Ascending aorta (tissue), 2 donors: ENCODE measurements at regions not wholly inside any gene's neighbourhood (a gene's known extent, or its start where the extent isn't known, plus 50 kb on each side); places are given as distances from the start of the nearest gene placed in this dataset.

ENCODE experiments used
- DNase-seq, 2 donors: peaks; one replicate each; pipeline ENCODE4 v3.0.0-alpha.2; 2019; ENCODE audit warnings: low spot score in 2 of 2
- H3K27ac ChIP-seq, 2 donors: fragments of 200-600 bp; sonication (generic); one replicate each; pipeline ENCODE4 v1.5.1; 2016 to 2017; ENCODE audit warnings: mild to moderate bottlenecking in 1 of 2
- H3K27me3 ChIP-seq: fragments of 200-600 bp; sonication (generic); one replicate; pipeline ENCODE4 v1.5.1; 2017
- H3K36me3 ChIP-seq, 2 donors: fragments of 200-600 bp; sonication (generic); one replicate each; pipeline ENCODE4 v1.5.1; 2016
- H3K4me1 ChIP-seq, 2 donors: fragments of 200-600 bp; sonication (generic); one replicate each; pipeline ENCODE4 v1.5.1; 2016 to 2017; ENCODE audit warnings: mild to moderate bottlenecking in 1 of 2
- H3K4me3 ChIP-seq, 2 donors: fragments of 200-600 bp; sonication (generic); one replicate each; pipeline ENCODE4 v1.5.1; 2016 to 2017; ENCODE audit warnings: mild to moderate bottlenecking in 1 of 2
- H3K9me3 ChIP-seq, 2 donors: fragments of 200-600 bp; sonication (generic); one replicate each; pipeline ENCODE4 v1.5.1; 2016
- intact Hi-C: fragments of 100-400 bp; cut with DNase I; formaldehyde crosslinking; loops from one replicate; pipeline ENCODE4 v1.15.1; 2023
- TF ChIP-seq, protein P1 (sequence below), 3 experiments: fragments of 200-600 bp in 2 of 3; fragments of 450-650 bp in 1 of 3; sonication (generic) in 2 of 3; IDR thresholded peaks; one replicate each; pipeline ENCODE4 v1.5.1; 2016 to 2019; ENCODE audit warnings: antibody characterized with exemption in 3 of 3, mild to moderate bottlenecking in 1 of 3, moderate library complexity in 1 of 3

DNA sequence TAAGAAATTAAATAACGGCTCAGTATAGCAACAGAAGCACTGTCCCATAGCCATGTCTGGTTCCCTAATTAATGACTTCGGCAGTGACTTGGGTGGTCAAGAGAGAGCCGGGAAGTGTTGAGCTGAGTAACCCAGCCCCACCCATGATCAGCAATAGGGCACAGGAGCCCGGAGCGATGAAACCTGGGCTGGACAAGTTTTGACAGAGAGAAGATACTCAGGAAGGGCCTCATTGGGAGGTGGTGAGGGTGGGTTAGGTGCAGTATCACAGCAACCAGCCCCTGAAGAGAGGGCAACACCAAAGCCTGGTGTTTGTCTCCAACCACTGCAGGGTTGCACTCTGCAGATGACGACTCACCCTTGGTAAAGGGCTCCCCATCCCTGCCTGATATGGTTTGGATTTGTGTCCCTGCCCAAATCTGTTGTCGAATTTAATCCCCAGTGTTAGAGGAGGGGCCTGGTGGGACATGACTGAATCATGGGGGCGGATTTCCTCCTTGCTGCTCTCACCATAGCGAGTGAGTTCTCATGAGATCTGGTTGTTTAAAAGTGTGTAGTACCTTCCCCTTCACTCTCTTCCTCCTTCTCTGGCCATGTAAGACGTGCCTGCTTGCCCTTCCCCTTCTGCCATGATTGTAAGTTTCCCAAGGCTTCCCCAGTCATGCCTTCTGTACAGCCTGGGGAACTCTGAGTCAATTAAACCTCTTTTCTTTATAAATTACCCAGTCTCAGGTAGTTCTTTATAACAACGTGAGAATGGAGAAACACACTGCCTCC is 124.9 kb upstream of the MED13L start:
- no peaks in the 10 kb centered on the region for H3K27me3 ChIP-seq
- no peaks in the 10 kb centered on the region for H3K36me3 ChIP-seq
- peaks cover 0 to 4% of the 10 kb centered on the region in 2 donors for H3K9me3 ChIP-seq
- H3K4me3 ChIP-seq, result no peak overlapping the region
- intact Hi-C loops, result no loop called here
- no peak overlapping the region for H3K27ac ChIP-seq
- DNase-seq, result no peak
- H3K4me1 ChIP-seq, result peaks cover 1 to 15% of the 10 kb centered on the region in 2 donors
- TF ChIP-seq, protein P1, sequence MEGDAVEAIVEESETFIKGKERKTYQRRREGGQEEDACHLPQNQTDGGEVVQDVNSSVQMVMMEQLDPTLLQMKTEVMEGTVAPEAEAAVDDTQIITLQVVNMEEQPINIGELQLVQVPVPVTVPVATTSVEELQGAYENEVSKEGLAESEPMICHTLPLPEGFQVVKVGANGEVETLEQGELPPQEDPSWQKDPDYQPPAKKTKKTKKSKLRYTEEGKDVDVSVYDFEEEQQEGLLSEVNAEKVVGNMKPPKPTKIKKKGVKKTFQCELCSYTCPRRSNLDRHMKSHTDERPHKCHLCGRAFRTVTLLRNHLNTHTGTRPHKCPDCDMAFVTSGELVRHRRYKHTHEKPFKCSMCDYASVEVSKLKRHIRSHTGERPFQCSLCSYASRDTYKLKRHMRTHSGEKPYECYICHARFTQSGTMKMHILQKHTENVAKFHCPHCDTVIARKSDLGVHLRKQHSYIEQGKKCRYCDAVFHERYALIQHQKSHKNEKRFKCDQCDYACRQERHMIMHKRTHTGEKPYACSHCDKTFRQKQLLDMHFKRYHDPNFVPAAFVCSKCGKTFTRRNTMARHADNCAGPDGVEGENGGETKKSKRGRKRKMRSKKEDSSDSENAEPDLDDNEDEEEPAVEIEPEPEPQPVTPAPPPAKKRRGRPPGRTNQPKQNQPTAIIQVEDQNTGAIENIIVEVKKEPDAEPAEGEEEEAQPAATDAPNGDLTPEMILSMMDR (IDR thresholded peaks at IDR 0.05), result no peak

DNA sequence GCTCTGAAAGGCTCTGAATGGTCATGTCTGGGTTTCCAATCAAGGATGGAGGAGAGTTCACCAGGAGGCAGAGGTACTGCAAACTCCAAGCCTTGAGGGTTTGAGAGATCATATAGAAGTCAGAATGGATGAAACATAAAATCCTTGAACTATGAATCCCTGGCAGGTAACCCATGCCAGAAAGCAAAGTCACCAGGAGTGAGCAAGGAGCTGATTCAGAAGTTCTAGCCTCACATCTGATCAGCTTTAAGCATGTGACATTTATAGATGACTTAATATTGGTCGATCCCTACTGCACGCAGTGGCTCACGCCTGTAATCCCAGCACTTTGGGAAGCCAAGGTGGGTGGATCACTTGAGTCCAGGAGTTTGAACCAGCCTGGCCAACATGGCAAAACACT is 126.1 kb upstream of the MED13L start:
- H3K4me1 ChIP-seq, result peaks cover 4 to 15% of the 10 kb centered on the region in 2 donors
- H3K27me3 ChIP-seq, result no peaks in the 10 kb centered on the region
- H3K9me3 ChIP-seq, result peaks cover 0 to 4% of the 10 kb centered on the region in 2 donors
- no peak overlapping the region for H3K27ac ChIP-seq
- intact Hi-C loops, result no loop called here
- no peak overlapping the region for H3K4me3 ChIP-seq
- no peak for DNase-seq
- TF ChIP-seq, protein P1 (IDR thresholded peaks at IDR 0.05), result no peak
- H3K36me3 ChIP-seq, result no peaks in the 10 kb centered on the region

DNA sequence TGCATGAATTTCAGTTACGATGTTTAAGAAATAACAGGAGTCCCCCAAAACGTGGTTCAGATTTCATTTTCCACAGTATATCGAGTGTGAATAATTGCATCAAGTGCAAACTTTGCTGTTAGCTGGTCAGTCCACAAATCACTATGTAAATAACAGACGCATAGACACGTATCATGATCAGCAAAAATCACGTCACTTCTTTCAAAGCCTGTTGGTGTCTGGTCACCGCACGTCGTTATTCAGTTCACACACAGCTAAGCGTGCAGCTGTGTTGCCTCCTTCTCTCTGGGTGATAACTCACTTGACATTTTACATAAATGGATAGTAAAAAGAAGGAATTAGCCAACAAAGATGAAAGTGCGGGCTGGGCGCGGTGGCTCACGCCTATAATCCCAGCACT is 126.8 kb upstream of the MED13L start:
- intact Hi-C loops, result no loop called here
- no peak overlapping the region for H3K4me3 ChIP-seq
- TF ChIP-seq, protein P1 (IDR thresholded peaks at IDR 0.05), result no peak
- peaks cover 4 to 17% of the 10 kb centered on the region in 2 donors for H3K4me1 ChIP-seq
- no peak for DNase-seq
- H3K27ac ChIP-seq, result no peak overlapping the region
- H3K9me3 ChIP-seq, result peaks cover 0 to 1% of the 10 kb centered on the region in 2 donors
- no peaks in the 10 kb centered on the region for H3K36me3 ChIP-seq
- H3K27me3 ChIP-seq, result no peaks in the 10 kb centered on the region

DNA sequence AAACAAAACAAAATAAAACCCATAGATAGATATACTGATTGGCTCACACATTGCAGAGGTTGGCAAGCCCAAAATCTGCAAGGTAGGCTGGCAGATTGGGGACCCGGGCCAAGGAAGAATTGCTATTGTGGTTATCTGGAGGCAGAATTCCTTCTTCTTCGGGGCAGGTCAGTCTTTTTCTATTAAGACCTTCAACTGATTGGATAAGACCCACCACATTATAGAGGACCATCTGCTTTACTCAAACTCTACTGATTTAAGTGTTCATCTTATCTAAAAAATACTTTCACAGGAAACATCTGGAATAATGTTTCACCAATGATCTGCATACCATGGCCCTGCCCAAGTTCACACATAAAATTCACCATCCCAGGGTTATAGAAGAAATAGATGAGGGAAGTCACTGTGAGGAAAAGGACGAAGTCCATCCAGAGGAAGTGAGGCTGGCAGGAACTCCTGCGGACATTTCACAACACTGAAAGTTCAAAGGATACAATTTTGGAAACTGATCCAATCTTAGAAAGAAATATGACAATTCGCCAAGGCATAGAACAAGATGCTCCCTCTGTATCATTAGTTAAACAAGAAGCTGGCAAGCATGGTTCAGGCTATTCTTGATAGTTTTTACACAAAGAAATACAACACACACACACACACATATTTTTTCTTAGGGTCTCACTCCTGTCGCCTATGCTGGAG is 127.6 kb upstream of the MED13L start:
- H3K36me3 ChIP-seq, result no peaks in the 10 kb centered on the region
- intact Hi-C loops, result loop anchor here (5.0 kb wide), 1 partner anchor 128 kb away; the partner anchor contains the start of gene MED13L
- H3K27me3 ChIP-seq, result no peaks in the 10 kb centered on the region
- TF ChIP-seq, protein P1 (IDR thresholded peaks at IDR 0.05), result no peak
- no peak for DNase-seq
- peaks cover 4 to 23% of the 10 kb centered on the region in 2 donors for H3K4me1 ChIP-seq
- H3K4me3 ChIP-seq, result no peak overlapping the region
- peak overlapping the region in 1 of 2 donors; percentile 60 for H3K27ac ChIP-seq
- H3K9me3 ChIP-seq, result no peaks in the 10 kb centered on the region

DNA sequence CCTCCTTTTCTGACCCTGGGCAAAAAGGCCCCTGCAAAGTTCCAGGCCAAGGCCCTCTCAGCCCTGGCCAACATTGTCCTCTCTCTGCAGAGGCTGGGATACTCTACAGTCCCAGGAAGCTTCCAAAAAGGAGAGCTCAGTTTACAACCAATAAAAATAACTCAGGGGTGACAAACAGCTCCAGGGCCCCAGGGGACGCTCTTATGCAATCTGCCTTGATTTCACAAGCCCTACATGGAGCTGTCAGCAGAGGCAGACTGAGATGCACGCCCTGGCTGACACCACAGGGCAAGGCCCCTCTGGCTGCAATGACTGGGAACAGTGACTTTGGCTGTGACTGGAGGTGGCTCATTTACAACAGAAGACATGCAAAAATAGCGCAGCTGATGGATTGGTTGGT is 129.0 kb upstream of the MED13L start:
- Histone ChIP-seq H3K9me3 (no peaks in the 10 kb centered on the region), H3K27me3 (no peaks in the 10 kb centered on the region), H3K27ac (peak overlapping the region; percentile 34 to 60), H3K4me1 (peaks cover 8 to 36% of the 10 kb centered on the region in 2 donors), H3K4me3 (no peak overlapping the region), H3K36me3 (no peaks in the 10 kb centered on the region)
- TF ChIP-seq, protein P1 (IDR thresholded peaks at IDR 0.05), result peak in 1 of 3 experiments; percentile 22
- intact Hi-C loops, result loop anchor here (1.0 to 5.0 kb wide), 3 partner anchors 16 to 129 kb away; partner anchors contain the start of gene MED13L
- peak; percentile 84 to 97 for DNase-seq
